ENCODE measurements at regions not wholly inside any gene's neighbourhood (a gene's known extent, or its start where the extent isn't known, plus 50 kb on each side); places are given as distances from the start of the nearest gene placed in this dataset.

DNA sequence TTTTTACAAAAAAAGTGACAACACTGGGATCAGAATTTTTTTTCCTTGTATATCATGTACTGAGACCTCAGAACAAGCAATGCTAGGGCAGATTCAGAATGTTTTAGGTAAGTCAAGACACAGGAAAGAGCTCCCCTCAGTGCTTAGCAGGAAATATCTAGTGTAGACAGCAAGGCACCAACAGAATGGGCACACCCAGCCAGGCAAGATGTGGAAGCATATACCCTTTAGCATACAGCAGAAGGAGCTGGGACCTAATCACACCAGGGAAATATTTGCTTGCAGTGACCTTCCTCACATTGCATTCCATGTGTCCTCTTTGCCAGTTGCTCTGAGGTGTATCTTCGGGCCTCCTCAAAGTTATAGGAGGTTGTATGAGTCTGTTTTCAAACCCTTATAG, 497.6 kb upstream of the LRRN3 start:
- H3K9me3 ChIP-seq (ENCODE audit: control insufficient read depth in 4 of 4, insufficient read depth in 3 of 4, low read length in 3 of 4) = peaks cover 0 to 2% (median 0%) of the 10 kb centered on the region in 4 donors
- WGBS, 2 donors = 87 to 92% methylated on average over 1 of the region's 1 CpG
- no peak for DNase-seq
- H3K27ac ChIP-seq (ENCODE audit: low read depth in 1 of 2, low read length in 1 of 2) = no peak overlapping the region
- H3K36me3 ChIP-seq (ENCODE audit: control insufficient read depth in 4 of 4, insufficient read depth in 4 of 4, low read length in 4 of 4) = no peaks in the 10 kb centered on the region
- H3K4me3 ChIP-seq = no peak overlapping the region
- no peak overlapping the region for H3K9ac ChIP-seq (ENCODE audit: insufficient read depth in 1 of 2, low read length in 2 of 2)
- H3K27me3 ChIP-seq (ENCODE audit: control insufficient read depth in 3 of 3, insufficient read depth in 3 of 3, low read length in 2 of 3) = no peaks in the 10 kb centered on the region
- no peak for ATAC-seq (ENCODE audit: insufficient read depth, low FRiP score)
- no peaks in the 10 kb centered on the region for H3K4me1 ChIP-seq (ENCODE audit: control insufficient read depth in 5 of 5, insufficient read depth in 5 of 5, low read length in 5 of 5)
- TF ChIP-seq CTCF (IDR thresholded peaks at IDR 0.05; ENCODE audit: control extremely low read depth, extremely low read depth) = no peak

DNA sequence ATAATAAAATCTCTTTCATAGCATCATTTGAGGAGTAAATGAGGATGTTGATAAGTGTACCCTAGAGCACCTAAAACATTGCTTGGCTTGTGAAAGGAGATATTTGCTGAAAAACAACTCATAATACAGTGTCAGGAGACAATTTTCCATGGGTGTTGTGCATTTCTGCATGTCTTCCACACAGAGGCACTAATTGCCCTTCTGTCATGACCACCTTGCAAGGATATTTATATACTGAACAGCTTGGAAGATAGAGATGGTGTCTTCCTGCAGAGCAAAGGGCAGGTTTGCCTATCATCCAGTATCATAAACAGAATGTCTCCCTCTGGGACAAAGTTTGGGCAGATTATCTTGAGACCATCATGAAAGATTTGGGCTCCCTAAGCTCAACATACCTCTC, 495.2 kb upstream of the LRRN3 start:
- Histone ChIP-seq H3K9ac (ENCODE audit: insufficient read depth in 1 of 2, low read length in 2 of 2) (no peak overlapping the region), H3K27ac (ENCODE audit: low read depth in 1 of 2, low read length in 1 of 2) (no peak overlapping the region), H3K4me3 (no peak overlapping the region), H3K27me3 (ENCODE audit: control insufficient read depth in 3 of 3, insufficient read depth in 3 of 3, low read length in 2 of 3) (no peaks in the 10 kb centered on the region), H3K9me3 (ENCODE audit: control insufficient read depth in 4 of 4, insufficient read depth in 3 of 4, low read length in 3 of 4) (peaks cover 0 to 2% (median 0%) of the 10 kb centered on the region in 4 donors), H3K4me1 (ENCODE audit: control insufficient read depth in 5 of 5, insufficient read depth in 5 of 5, low read length in 5 of 5) (no peaks in the 10 kb centered on the region), H3K36me3 (ENCODE audit: control insufficient read depth in 4 of 4, insufficient read depth in 4 of 4, low read length in 4 of 4) (no peaks in the 10 kb centered on the region)
- no peak for ATAC-seq (ENCODE audit: insufficient read depth, low FRiP score)
- no peak for DNase-seq
- no peak for TF ChIP-seq CTCF (IDR thresholded peaks at IDR 0.05; ENCODE audit: control extremely low read depth, extremely low read depth)

GRCh38 chr7:110600956-110601355, 490.0 kb upstream of the LRRN3 start:
- H3K9me3 ChIP-seq (ENCODE audit: control insufficient read depth in 4 of 4, insufficient read depth in 3 of 4, low read length in 3 of 4) = no peaks in the 10 kb centered on the region
- no peak overlapping the region for H3K4me3 ChIP-seq
- no peak overlapping the region for H3K27ac ChIP-seq (ENCODE audit: low read depth in 1 of 2, low read length in 1 of 2)
- H3K9ac ChIP-seq (ENCODE audit: insufficient read depth in 1 of 2, low read length in 2 of 2) = no peak overlapping the region
- WGBS, 2 donors = 64 to 80% methylated on average over 5 of the region's 5 CpGs
- ATAC-seq (ENCODE audit: insufficient read depth, low FRiP score) (no peak), DNase-seq (peak in 2 of 3 donors; percentile 42 to 63)
- no peaks in the 10 kb centered on the region for H3K4me1 ChIP-seq (ENCODE audit: control insufficient read depth in 5 of 5, insufficient read depth in 5 of 5, low read length in 5 of 5)
- no peak for TF ChIP-seq CTCF (IDR thresholded peaks at IDR 0.05; ENCODE audit: control extremely low read depth, extremely low read depth)
- no peaks in the 10 kb centered on the region for H3K36me3 ChIP-seq (ENCODE audit: control insufficient read depth in 4 of 4, insufficient read depth in 4 of 4, low read length in 4 of 4)
- H3K27me3 ChIP-seq (ENCODE audit: control insufficient read depth in 3 of 3, insufficient read depth in 3 of 3, low read length in 2 of 3) = peaks cover 0 to 4% (median 0%) of the 10 kb centered on the region in 3 donors

DNA sequence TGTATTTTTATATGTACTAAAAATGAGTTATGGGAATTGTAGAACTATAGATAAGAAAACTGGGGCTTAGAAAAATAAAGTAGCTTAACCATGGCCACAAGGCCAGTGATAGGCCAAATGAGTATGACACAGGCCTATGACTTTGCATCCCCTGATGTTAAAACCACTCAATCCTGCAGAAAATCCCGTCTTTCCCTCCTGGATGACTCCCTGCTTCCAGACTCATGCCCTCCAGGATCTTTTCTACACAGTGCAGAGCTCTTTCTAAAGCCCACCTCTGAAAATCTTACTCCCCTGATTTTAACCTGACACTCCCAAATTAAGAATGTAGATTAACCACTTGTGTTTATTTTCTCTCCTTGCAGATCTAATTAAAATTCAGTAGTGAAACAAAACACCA, 489.2 kb upstream of the LRRN3 start:
- Histone ChIP-seq H3K27ac (ENCODE audit: low read depth in 1 of 2, low read length in 1 of 2) (no peak overlapping the region), H3K27me3 (ENCODE audit: control insufficient read depth in 3 of 3, insufficient read depth in 3 of 3, low read length in 2 of 3) (peaks cover 0 to 4% (median 0%) of the 10 kb centered on the region in 3 donors), H3K36me3 (ENCODE audit: control insufficient read depth in 4 of 4, insufficient read depth in 4 of 4, low read length in 4 of 4) (no peaks in the 10 kb centered on the region), H3K9me3 (ENCODE audit: control insufficient read depth in 4 of 4, insufficient read depth in 3 of 4, low read length in 3 of 4) (no peaks in the 10 kb centered on the region), H3K9ac (ENCODE audit: insufficient read depth in 1 of 2, low read length in 2 of 2) (no peak overlapping the region), H3K4me1 (ENCODE audit: control insufficient read depth in 5 of 5, insufficient read depth in 5 of 5, low read length in 5 of 5) (no peaks in the 10 kb centered on the region), H3K4me3 (no peak overlapping the region)
- no peak for DNase-seq
- ATAC-seq (ENCODE audit: insufficient read depth, low FRiP score) = no peak
- WGBS, 2 donors = 61 to 76% methylated on average over 1 of the region's 1 CpG
- no peak for TF ChIP-seq CTCF (IDR thresholded peaks at IDR 0.05; ENCODE audit: control extremely low read depth, extremely low read depth)
